ENCODE measurements at regions not wholly inside any gene's neighbourhood (a gene's known extent, or its start where the extent isn't known, plus 50 kb on each side); places are given as distances from the start of the nearest gene placed in this dataset.

DNA sequence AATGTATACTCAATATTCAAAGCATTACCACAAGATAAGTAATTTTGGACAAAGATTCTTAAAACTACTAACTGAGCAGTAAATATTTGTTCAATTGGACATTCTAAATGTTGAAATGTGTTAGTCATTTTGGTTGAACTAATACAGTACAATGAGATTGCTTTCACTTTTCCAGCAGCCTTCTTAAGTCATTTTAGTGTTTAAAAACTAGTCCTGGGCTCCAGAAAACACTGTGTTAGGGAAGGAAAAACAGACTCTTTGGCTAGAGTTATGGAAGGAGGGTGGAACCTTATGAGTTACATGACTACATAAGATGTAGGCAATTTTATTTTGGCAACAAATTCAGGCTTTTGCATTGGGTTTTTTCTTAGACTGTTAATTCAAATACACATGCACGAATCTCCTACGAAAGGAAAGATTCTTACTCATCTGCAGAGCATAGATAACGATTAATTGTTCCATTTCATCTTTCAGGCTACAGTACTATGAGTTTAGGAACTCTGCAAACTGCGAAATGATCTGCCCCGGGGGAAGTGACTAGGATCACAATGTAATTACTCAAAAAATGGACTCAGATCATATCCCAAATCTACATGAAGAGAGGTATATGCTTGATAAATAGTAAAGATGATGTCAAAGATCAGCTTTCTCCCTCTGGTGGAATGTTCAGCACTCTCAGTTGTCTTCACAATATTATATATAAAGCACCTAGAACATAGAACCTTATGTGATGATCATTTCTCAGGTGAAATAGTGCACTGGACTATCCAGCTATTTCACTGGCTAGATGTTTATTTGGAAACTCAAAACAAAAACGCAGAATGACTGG, 492.8 kb upstream of the MDFIC2 start:
- DNase-seq (ENCODE audit: low read depth in 4 of 4, low spot score in 3 of 4), result no peak

DNA sequence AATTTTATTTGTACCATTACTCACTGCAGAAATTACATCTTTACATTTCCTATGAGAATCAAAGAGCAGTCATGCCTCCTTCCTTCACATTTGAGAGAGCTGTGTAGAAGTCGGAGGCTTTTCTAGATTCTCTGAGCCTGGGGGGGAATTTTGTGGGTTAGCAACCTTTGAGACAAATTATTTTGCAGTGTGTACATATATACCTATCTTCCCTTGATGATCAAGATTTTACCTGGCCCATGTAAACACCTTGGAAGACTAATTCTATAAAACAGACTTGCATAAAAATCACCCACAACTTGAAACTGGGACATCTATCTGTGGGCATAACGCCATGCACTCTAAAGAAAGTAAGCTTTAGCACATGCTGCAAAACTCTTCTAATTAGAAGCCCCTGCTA, 491.5 kb upstream of the MDFIC2 start:
- no peak for DNase-seq (ENCODE audit: low read depth in 4 of 4, low spot score in 3 of 4)

DNA sequence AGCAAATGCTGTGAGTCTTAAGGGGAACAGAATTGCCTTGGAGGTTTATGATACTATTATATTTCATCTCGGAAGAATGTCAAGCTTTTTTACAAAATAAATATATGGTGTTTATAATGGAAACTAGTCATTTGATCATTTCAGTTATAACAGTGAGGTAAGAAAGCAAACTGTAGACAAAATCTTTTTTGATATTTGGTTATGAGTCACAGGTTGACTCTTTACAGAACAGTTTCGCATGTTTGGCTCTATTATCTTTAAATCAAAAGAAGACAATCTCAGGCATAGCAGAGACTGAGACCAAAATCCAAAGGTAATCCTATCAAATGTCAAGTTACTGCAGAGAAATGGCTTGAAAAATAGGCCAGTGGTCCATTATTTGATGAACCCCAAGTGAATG, 490.9 kb upstream of the MDFIC2 start:
- DNase-seq (ENCODE audit: low read depth in 4 of 4, low spot score in 3 of 4), result no peak

DNA sequence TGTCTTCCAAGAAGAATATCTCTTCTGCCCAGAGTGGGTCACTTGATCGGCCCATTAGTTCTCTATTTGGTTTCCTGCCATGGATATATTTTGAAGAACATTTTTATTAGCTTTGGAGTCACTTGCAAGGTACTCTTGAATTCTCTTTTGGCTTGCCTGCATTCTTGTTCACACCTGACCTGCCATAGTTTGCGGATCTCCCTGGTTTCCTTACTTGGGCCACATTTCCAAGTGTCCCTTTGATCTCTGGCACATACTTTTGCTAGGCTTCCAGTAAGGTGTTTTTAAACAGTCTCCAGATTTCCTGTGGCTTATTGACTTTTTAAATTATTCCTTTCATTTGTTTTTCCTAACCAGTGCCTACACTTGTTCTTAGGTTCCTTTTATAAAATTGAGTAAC, 488.5 kb upstream of the MDFIC2 start:
- no peak for DNase-seq (ENCODE audit: low read depth in 4 of 4, low spot score in 3 of 4)

DNA sequence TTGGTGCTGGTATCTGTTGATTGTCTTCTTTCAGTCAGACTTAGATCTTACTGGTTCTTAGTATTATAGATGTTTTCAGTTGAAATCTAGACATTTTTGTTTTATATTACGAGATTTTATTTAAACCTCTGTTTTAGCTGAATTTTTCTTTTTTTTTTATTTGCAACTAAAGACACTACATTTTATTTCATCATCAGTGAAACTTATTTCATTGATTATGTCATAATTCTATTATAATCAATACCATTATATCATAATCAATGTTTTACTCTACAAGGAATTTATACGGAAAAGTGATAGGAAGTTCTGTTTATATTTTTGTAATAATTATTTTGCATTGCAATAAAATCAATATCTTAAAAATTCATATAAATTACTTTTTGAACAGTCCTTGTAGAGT, 477.4 kb upstream of the MDFIC2 start:
- no peak for DNase-seq (ENCODE audit: low read depth in 4 of 4, low spot score in 3 of 4)

DNA sequence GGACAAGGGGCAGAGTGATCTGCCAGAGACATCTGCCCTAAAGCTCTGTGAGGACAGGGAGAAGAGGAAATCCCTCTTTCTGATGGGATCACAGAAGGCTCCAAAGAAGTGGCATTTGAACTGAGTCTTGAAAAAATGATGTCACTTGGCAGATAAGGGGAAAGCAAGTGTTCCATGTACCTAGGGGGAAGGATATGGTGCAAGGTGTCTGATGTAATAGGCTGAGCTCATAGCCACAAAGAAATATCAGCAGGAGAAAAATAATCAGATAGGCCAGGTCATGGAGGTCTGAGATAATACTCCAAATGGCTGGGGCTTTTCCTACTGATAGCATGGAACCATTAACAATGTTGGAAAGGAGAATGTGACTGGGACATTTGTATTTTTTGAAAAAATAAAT, 468.4 kb upstream of the MDFIC2 start:
- DNase-seq (ENCODE audit: low read depth in 4 of 4, low spot score in 3 of 4), result no peak

DNA sequence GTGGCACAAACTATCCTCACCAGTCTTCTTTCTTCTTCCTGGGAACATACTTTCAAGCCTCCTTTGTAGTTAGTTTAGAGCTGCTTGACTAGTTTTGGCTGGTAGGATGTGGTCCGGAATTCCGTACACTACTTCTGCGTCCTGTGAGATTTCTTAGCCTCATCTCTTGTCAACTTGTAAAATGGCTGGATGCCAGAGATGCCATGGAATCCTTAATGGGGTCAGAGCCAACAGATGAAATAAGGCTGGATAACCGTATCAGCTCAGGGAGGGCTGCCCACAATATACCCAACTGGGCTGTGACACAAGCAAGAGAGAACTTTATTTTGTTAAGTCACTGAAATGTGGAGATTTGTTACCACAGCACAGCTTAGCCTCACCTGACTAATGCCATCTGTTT, 466.9 kb upstream of the MDFIC2 start:
- DNase-seq (ENCODE audit: low read depth in 4 of 4, low spot score in 3 of 4), result no peak

DNA sequence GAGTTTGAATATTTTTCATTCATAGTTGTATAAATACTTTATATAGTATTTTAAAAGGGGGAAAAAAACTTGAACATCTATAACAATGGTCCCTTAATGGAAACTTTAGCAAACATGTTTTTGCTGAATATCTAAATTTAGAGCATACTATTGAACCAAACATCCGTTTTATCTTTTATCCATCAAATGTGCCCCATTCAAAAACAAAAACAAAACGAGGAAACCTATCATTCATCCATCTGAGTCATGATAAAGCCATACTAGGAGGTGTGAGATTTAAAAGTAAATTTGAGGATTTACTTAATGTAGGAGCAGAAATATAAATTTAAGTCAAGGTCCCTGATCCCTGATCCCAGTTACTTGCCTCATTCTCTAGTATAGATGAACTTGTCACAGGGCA, 463.6 kb upstream of the MDFIC2 start:
- no peak for DNase-seq (ENCODE audit: low read depth in 4 of 4, low spot score in 3 of 4)

DNA sequence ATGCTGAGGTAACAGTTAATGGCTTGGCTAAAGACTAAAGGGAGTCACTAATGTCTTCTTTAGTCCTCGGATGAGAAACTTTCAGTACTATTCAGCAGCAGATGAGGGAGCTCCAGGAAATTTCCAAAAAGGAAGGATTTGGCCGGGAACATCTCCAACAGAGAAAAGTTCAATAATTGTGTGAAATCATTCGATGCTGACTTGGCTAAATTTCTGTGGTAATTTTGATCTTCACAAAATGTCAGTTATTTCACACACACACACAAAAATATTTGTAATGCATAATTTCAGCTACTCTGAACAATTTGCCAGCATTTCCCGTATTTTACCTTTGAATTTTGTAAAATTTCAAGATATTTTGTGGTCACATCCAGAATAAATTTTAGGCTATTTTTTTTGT, 462.8 kb upstream of the MDFIC2 start:
- DNase-seq (ENCODE audit: low read depth in 4 of 4, low spot score in 3 of 4), result no peak

DNA sequence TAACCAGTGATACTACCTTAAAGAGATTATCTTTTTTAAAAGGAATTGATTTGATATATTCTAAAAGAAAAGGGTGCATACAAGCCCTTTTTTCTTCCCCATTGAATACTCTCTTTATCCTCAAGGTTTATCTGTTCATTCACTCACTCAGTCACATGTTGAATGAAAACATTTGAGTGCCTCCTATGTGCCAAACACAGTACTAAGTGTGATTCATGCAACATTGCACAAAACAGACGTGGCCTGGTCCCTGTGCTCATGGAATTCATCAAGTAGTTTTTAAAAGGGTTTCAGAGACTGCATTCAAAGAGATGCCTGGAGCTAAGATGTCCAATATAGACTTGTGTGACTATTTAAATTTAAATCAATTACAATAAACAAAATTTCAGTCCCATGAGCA, 462.2 kb upstream of the MDFIC2 start:
- no peak for DNase-seq (ENCODE audit: low read depth in 4 of 4, low spot score in 3 of 4)

DNA sequence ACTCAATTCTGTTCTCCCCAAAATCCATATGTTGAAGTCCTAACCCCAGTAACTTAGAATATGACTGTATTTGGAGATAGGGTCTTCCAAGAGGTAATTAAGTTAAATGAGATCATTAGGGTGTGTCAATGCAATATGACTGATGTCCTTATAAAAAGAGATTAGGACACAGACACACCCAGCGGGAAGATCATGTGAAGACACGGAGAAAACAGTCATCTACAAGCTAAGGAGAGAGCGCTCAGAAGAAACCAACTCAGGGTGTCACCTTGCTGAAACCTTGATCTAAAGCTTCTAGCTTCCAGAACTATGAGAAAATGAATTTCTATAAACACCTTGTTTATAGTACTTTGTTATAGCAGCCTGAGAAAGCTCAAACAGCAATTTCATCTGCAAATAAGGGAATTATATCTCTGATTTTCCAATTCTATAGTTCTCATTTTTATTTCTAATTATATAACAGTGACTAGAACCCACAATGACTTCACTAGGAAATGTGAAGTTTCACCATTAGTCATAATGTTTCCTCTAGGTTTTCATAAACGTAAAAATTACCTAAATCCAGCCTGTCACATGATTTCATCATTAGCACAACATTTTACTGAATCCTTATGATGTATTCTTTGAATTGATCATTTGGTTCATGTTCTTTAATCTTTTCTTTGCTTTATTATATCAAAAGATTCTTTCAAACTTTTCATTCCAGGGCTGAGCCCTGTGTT, 459.1 kb upstream of the MDFIC2 start:
- no peak for DNase-seq (ENCODE audit: low read depth in 4 of 4, low spot score in 3 of 4)

DNA sequence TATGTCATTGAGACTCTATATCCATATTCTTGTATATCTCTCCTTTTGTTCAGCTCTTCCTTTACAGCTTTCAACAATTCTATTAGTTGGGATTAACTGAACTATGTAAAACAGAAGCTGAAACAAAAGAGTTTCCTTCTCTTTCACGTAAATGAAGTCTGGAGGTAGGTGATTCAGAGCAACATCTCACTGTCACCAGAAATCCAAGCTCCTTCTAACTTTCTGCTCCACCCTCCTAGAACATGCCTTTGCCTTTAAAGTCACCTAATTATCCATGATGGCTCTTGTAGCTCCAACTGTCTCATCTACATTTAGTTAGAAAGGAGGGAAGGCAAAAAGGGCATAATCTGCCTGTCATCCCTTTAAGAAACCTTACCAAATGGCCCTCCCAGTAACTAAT, 458.2 kb upstream of the MDFIC2 start:
- DNase-seq (ENCODE audit: low read depth in 4 of 4, low spot score in 3 of 4), result no peak

DNA sequence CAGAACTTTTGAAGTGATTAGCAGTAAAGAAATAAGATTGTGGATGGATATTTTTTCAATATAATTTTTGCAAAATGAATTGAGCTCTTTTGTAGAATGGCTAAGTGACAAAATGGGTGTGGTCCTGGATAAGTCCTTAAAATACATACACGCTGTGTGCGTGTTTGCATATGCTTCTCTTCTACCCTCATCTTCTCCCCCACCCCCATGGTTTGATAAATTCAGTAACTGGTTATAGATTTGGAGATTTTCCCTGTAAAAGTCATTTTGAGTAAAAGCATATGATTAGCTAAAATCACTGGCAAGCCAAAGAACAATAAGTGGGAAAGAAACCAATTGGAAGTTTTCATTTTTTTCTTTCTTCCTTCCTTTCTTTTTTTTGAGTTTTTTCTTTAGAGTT, 453.9 kb upstream of the MDFIC2 start:
- no peak for DNase-seq (ENCODE audit: low read depth in 4 of 4, low spot score in 3 of 4)

DNA sequence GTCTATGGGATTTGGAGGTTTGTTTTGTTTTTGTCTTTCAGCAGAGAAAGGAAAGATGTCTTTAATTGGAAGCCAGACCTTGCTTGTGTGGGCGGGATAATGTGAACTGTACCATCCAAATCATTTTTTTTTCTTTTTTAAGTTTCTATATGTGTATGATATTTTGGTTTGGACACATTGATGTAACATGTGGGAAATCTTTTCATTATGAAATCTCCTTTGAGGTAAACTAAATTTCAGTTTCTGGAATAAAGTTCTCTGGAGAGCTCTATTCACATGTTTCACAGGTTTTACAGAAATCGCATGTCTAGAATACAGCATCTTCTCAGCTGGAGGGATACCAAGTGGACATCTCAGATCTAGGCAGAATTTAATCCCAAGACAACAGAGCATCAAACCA, 451.5 kb upstream of the MDFIC2 start:
- no peak for DNase-seq (ENCODE audit: low read depth in 4 of 4, low spot score in 3 of 4)

DNA sequence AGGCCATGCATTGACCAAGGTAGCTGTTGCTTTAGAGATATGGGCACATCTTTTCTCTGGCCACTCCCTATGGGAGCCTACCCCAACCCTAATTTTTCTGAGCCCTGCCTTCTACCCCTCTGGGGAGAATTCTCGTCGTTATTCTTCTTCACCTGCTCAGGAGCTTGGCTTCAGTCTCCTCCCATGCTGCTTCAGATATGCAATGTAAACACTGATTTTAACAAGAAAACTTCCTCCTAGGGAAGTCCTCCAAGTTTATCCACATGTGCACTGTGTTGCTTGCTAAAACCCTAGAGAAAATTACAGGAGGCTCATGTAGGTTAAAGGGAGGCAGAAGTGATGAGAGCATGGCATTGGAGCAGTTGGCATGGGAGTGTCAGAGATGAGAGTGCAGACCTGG, 445.2 kb upstream of the MDFIC2 start:
- no peak for DNase-seq (ENCODE audit: low read depth in 4 of 4, low spot score in 3 of 4)

DNA sequence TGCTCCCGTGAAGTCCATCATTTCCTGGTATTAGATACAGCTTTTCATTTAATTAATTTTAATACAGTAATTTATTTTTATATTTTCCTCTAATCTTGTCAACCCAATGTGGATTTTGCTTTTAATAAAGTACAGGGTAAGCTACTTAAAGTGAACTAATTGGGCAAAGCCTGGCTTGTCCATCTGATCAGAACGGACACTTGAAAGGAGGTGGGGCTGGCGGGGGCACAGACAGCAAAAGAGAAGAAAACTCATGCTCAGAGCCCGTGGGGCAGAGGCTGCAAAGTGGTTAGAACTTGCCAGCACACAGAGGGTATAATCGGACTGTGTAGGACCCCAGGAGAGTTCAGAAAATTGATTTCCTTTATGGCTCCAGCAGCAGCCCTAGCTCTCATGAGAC, 443.1 kb upstream of the MDFIC2 start:
- no peak for DNase-seq (ENCODE audit: low read depth in 4 of 4, low spot score in 3 of 4)

DNA sequence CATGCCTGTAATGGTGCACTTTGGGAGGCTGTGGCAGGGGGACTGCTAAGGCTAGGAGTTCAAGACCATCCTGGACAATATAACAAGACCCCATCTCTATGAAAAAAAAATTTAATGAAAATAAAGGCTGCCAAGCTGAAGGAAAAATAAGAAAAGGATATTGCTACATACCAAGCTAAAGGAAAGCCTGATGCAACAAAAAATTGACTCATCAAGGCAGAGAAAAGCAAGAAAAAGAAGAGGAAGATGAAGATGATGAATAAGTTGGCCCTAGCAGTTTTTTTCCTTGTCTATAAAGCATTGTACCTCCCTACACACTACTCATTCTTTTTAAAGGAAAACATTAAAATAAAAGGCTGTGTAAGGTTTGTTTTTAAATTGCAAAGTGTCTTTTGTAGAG, 441.9 kb upstream of the MDFIC2 start:
- DNase-seq (ENCODE audit: low read depth in 4 of 4, low spot score in 3 of 4), result no peak

DNA sequence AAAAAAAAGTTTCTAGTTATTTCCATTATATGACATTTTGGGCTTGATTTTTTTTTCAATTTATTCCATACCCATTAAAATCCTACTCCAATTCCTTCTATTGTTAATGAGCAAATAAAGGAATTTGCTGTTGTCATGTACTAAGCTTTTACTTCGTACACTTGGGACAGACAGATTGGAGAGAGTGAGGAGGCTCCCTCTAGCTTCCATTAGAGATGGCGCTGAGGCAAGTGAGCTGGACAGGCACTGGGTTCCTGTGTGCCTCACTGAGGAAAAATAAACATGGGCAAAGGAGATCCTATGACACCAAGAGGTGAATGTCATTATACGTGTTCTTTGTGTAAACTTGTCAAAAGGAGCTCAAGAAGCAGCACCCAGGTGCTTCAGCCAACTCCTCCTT, 441.1 kb upstream of the MDFIC2 start:
- no peak for DNase-seq (ENCODE audit: low read depth in 4 of 4, low spot score in 3 of 4)

DNA sequence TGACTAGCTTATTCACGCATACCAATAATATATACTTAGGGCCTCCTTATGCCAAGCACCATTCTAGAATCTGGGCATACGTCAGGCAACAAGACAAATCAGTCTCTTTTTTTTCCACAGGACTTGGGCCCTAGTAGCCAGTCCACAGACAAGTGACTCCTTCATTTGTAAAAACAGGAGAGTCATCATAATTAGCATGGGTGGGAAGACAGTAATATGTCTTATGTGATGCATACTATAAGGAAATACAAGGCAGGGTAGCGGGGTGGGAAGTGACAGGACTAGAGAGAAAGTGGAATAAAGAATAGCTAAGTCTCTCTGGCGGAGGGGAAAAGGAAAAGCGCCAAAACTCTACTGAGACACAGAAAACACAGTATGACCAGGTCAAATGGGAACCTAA, 439.6 kb upstream of the MDFIC2 start:
- no peak for DNase-seq (ENCODE audit: low read depth in 4 of 4, low spot score in 3 of 4)

DNA sequence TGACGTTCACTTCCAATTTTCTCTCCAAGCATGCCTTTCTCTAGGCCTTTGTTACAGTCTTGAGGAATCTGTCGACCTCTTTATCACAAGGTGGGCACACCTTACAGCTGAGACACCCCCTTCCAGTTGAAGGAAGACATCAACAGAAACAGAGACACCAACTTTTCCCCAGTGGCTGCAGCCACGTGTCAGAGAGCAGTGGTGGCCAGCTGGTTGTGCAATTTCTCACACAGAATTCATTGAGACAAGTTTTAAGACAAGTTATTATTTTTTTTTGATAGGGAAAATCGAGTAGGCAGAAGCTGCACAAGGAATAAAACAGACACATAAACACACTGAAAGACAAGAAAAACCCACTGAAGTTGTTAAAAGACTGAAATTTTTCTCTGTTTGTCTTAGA, 436.7 kb upstream of the MDFIC2 start:
- no peak for DNase-seq (ENCODE audit: low read depth in 4 of 4, low spot score in 3 of 4)

DNA sequence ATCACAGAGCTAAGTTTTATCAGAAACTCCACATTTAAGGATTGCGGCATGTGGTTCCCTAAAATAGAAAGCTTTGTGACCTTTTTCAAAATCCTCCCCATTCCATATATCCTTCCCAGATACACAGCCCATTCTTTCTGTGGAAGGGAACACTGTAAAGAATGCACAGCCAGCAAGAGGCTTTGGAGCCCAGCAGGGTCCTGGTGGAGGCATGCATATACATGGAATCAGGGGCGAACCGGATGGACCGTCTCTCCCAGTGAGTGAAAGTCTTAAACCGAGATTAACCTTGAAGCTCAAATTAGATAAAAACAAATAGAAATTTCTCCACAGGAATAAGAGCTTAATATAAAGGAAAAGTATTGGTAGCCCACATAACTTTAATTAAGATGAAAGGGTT, 436.2 kb upstream of the MDFIC2 start:
- no peak for DNase-seq (ENCODE audit: low read depth in 4 of 4, low spot score in 3 of 4)

DNA sequence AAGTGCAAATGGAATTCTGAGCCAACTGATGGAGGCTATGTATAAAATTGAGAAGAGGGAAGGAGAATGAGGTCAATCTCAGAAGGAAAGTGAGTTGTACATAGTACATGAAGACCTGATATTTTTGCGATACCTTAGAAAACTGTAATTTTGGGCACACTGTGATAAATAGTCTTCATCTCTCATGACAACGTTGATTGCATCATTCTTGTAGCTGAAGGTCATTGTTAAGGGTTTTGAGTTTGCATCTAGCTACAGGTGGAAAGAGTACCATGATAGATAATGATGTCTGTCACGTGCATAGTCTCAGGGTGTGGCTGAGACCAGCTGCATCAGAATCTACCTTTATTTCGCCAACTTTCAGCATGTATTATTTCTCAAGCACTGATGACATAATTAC, 435.4 kb upstream of the MDFIC2 start:
- no peak for DNase-seq (ENCODE audit: low read depth in 4 of 4, low spot score in 3 of 4)

DNA sequence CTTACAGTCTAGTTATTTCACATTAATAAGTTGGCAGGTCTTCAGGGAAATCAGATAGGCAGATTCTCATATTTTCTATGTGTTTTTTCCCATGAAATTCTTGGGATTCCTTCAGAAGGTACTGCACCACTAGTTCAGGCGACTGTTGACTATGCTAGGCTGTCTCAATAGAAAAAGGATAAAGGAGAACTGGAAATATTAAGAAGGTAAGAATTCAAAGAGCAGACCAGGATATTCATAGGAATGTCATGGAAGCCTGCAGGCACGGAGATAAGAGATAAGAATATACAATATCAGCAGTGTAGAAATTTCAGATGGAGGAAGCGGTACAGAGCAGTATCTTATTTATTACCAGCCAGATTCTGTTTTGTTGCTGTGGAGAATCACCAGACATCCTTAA, 432.1 kb upstream of the MDFIC2 start:
- no peak for DNase-seq (ENCODE audit: low read depth in 4 of 4, low spot score in 3 of 4)
